DOHH2 (cell line): ENCODE measurements at regions not wholly inside any gene's neighbourhood (a gene's known extent, or its start where the extent isn't known, plus 50 kb on each side); places are given as distances from the start of the nearest gene placed in this dataset.

ENCODE experiments used
- H3F3A ChIP-seq: fragments of 200-600 bp; sonication (generic), shearing (Covaris generic); 2 replicates; pipeline ENCODE4 v1.6.0; 2016; ENCODE audit warnings: antibody characterized with exemption, mild to moderate bottlenecking; ENCODE audit not compliant: control insufficient read depth, insufficient read depth
- H3K27ac ChIP-seq: fragments of 200-600 bp; sonication (generic); 2 replicates; pipeline ENCODE4 v1.5.1; 2014; ENCODE audit warnings: low read depth, mild to moderate bottlenecking, low read length, moderate library complexity
- H3K27me3 ChIP-seq: fragments of 200-600 bp; sonication (generic); 2 replicates; pipeline ENCODE4 v1.6.1; 2014; ENCODE audit warnings: mild to moderate bottlenecking, low read length, mixed read lengths; ENCODE audit not compliant: control insufficient read depth
- H3K36me3 ChIP-seq: fragments of 200-600 bp; sonication (generic); 2 replicates; pipeline ENCODE4 v1.6.1; 2014; ENCODE audit warnings: mild to moderate bottlenecking, low read length, moderate library complexity, mixed read lengths; ENCODE audit not compliant: control insufficient read depth
- H3K4me1 ChIP-seq: fragments of 200-600 bp; sonication (generic); 2 replicates; pipeline ENCODE4 v1.6.1; 2014; ENCODE audit warnings: mild to moderate bottlenecking, low read length, mixed read lengths; ENCODE audit not compliant: control insufficient read depth
- H3K4me2 ChIP-seq: fragments of 200-600 bp; sonication (generic); 2 replicates; pipeline ENCODE4 v1.6.0; 2014; ENCODE audit warnings: mild to moderate bottlenecking, low read length, moderate library complexity
- H3K4me3 ChIP-seq: fragments of 200-600 bp; sonication (generic); 2 replicates; pipeline ENCODE4 v1.5.1; 2014; ENCODE audit warnings: mild to moderate bottlenecking, low read length, mixed read lengths
- H3K79me2 ChIP-seq: fragments of 200-600 bp; sonication (generic); 2 replicates; pipeline ENCODE4 v1.6.1; 2014; ENCODE audit warnings: mild to moderate bottlenecking, low read length, mixed read lengths; ENCODE audit not compliant: control insufficient read depth
- H3K9me2 ChIP-seq: fragments of 200-600 bp; sonication (generic); replicated peaks from 2 replicates; pipeline ENCODE4 v1.6.1; 2014; ENCODE audit warnings: mild to moderate bottlenecking, low read length, mixed read lengths; ENCODE audit not compliant: control insufficient read depth
- H3K9me3 ChIP-seq: fragments of 200-600 bp; sonication (generic); 2 replicates; pipeline ENCODE4 v1.6.1; 2014; ENCODE audit warnings: antibody characterized with exemption, low read length, mixed read lengths; ENCODE audit not compliant: control insufficient read depth, insufficient read depth
- H4K20me1 ChIP-seq: fragments of 200-600 bp; sonication (generic); 2 replicates; pipeline ENCODE4 v1.6.0; 2014; ENCODE audit warnings: low read depth, mild to moderate bottlenecking, antibody characterized with exemption, low read length, moderate library complexity; ENCODE audit not compliant: control insufficient read depth, insufficient read depth
- CTCF ChIP-seq: fragments of 200-600 bp; sonication (generic); IDR thresholded peaks from one replicate; pipeline ENCODE4 v1.5.1; 2014; ENCODE audit warnings: antibody characterized with exemption, mild to moderate bottlenecking, low read depth, low read length; ENCODE audit not compliant: poor library complexity, severe bottlenecking
- EZH2phosphoT487 ChIP-seq: fragments of 200-600 bp; sonication (generic); IDR thresholded peaks from 2 replicates; pipeline ENCODE4 v1.6.1; 2017; ENCODE audit warnings: borderline replicate concordance, mild to moderate bottlenecking, antibody characterized with exemption, low read length, moderate library complexity, mixed read lengths

DNA sequence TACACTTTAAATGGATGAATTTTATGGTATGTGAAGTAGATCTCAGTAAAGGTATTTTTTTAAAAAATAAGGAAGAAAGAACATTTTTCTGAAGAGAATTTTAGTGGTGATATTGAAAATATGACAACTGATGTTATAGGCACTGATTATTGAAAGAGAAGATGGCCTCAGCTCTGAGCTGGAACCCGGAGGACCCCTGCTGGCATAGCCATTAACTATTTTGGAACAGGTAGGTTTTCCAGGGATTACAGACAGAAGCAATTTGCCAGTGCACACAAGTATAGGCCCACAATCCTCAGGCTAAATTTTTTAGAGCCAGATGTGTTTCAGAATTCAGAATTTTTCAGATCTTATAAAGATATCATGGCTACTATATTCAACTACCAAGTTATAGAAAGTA, 315.9 kb upstream of the GPR149 start:
- Histone ChIP-seq H4K20me1 (no peaks in the 10 kb centered on the region), H3K27ac (no peak overlapping the region), H3K9me2 (no peaks in the 10 kb centered on the region), H3K4me2 (no peak overlapping the region), H3K4me1 (no peaks in the 10 kb centered on the region), H3F3A (no peaks in the 10 kb centered on the region), H3K27me3 (no peaks in the 10 kb centered on the region), H3K9me3 (peaks cover 7% of the 10 kb centered on the region; the same call in 1 of the 2 replicates), H3K79me2 (no peaks in the 10 kb centered on the region), H3K4me3 (no peak overlapping the region), H3K36me3 (no peaks in the 10 kb centered on the region)
- TF ChIP-seq CTCF (no peak), EZH2phosphoT487 (no peak)

GRCh38 chr3:154745122-154745521, 315.1 kb upstream of the GPR149 start:
- Histone ChIP-seq H3K27me3 (no peaks in the 10 kb centered on the region), H3K79me2 (no peaks in the 10 kb centered on the region), H3F3A (no peaks in the 10 kb centered on the region), H3K4me1 (no peaks in the 10 kb centered on the region), H3K36me3 (no peaks in the 10 kb centered on the region), H3K4me3 (no peak overlapping the region), H3K27ac (no peak overlapping the region), H3K9me3 (peaks cover 7% of the 10 kb centered on the region; the same call in 1 of the 2 replicates), H3K4me2 (no peak overlapping the region), H3K9me2 (no peaks in the 10 kb centered on the region), H4K20me1 (no peaks in the 10 kb centered on the region)
- TF ChIP-seq CTCF = no peak
- TF ChIP-seq EZH2phosphoT487 = no peak

GRCh38 chr3:154743418-154743817, 313.4 kb upstream of the GPR149 start:
- Histone ChIP-seq H3K9me2 (no peaks in the 10 kb centered on the region), H3K79me2 (no peaks in the 10 kb centered on the region), H3K4me3 (no peak overlapping the region), H4K20me1 (no peaks in the 10 kb centered on the region), H3K9me3 (peaks cover 7% of the 10 kb centered on the region; the same call in 1 of the 2 replicates), H3K27ac (no peak overlapping the region), H3F3A (no peaks in the 10 kb centered on the region), H3K36me3 (no peaks in the 10 kb centered on the region), H3K4me2 (no peak overlapping the region), H3K4me1 (no peaks in the 10 kb centered on the region), H3K27me3 (no peaks in the 10 kb centered on the region)
- TF ChIP-seq EZH2phosphoT487 = no peak
- TF ChIP-seq CTCF = no peak

DNA sequence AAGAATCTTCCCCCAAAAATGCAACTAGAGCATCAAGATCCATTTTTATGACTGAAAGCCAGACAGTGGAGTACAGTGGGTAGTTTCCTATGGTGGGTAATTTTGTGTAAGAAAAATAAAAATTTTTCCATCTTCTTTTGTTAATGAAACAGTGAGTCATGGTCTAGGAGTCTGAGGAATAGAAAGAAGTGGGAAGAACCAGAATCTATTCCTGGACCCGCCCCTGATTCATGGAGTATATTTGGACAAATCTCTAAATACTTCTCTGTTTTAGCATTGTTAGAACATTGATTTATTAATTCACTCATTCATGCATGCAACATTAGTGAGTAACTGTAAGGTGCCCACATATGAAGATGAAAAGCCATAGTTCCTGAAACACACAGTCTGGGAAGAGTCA, 304.5 kb upstream of the GPR149 start:
- no peak overlapping the region for H3K4me3 ChIP-seq
- H3K27ac ChIP-seq = no peak overlapping the region
- TF ChIP-seq EZH2phosphoT487 = no peak
- H3K36me3 ChIP-seq = no peaks in the 10 kb centered on the region
- H3F3A ChIP-seq = no peaks in the 10 kb centered on the region
- no peaks in the 10 kb centered on the region for H3K4me1 ChIP-seq
- H3K9me3 ChIP-seq = no peaks in the 10 kb centered on the region
- no peaks in the 10 kb centered on the region for H4K20me1 ChIP-seq
- H3K79me2 ChIP-seq = no peaks in the 10 kb centered on the region
- H3K9me2 ChIP-seq = no peaks in the 10 kb centered on the region
- H3K4me2 ChIP-seq = no peak overlapping the region
- no peaks in the 10 kb centered on the region for H3K27me3 ChIP-seq
